Cardiac muscle cell (in vitro differentiated cells and primary cell): ENCODE measurements at regions not wholly inside any gene's neighbourhood (a gene's known extent, or its start where the extent isn't known, plus 50 kb on each side); places are given as distances from the start of the nearest gene placed in this dataset.

ENCODE experiments used
- DNase-seq, 2 donors: peaks; one replicate each; pipeline versions ENCODE4 v3.0.0 to v3.0.0-alpha.2; 2010 to 2017; ENCODE audit warnings: low read depth in 1 of 2, low spot score in 1 of 2
- H3K27ac ChIP-seq: fragments of 200-600 bp; sonication (generic); 2 replicates; pipeline ENCODE4 v1.5.1; 2016
- H3K27me3 ChIP-seq: fragments of 200-600 bp; sonication (generic); 2 replicates; pipeline ENCODE4 v1.6.0; 2016; ENCODE audit warnings: control low read depth
- H3K36me3 ChIP-seq: fragments of 200-600 bp; sonication (generic); 2 replicates; pipeline ENCODE4 v1.5.1; 2016; ENCODE audit warnings: control low read depth
- H3K4me1 ChIP-seq: fragments of 200-600 bp; sonication (generic); 2 replicates; pipeline ENCODE4 v1.8.1; 2017; ENCODE audit warnings: low read depth, mild to moderate bottlenecking, mixed run types
- H3K4me3 ChIP-seq: fragments of 200-600 bp; sonication (generic); 2 replicates; pipeline ENCODE4 v1.5.1; 2016; ENCODE audit warnings: mild to moderate bottlenecking
- H3K9me3 ChIP-seq: fragments of 200-600 bp; sonication (generic); 2 replicates; pipeline ENCODE4 v1.5.1; 2017; ENCODE audit warnings: low read depth, mild to moderate bottlenecking, control low read depth
- CTCF ChIP-seq: IDR thresholded peaks from 2 replicates; pipeline ENCODE4 v1.5.1; 2012; ENCODE audit warnings: low read depth, mild to moderate bottlenecking, low read length

GRCh38 chr5:12294151-12294550 is 389.9 kb upstream of the CTNND2 start:
- no peak overlapping the region for H3K4me3 ChIP-seq
- H3K27me3 ChIP-seq: no peaks in the 10 kb centered on the region
- no peaks in the 10 kb centered on the region for H3K9me3 ChIP-seq
- TF ChIP-seq CTCF: no peak
- no peaks in the 10 kb centered on the region for H3K36me3 ChIP-seq
- no peak overlapping the region for H3K27ac ChIP-seq
- H3K4me1 ChIP-seq: no peaks in the 10 kb centered on the region
- DNase-seq: no peak

GRCh38 chr5:12292610-12293204 is 388.5 kb upstream of the CTNND2 start:
- Histone ChIP-seq H3K4me3 (no peak overlapping the region), H3K36me3 (no peaks in the 10 kb centered on the region), H3K27ac (no peak overlapping the region), H3K27me3 (no peaks in the 10 kb centered on the region), H3K9me3 (no peaks in the 10 kb centered on the region), H3K4me1 (no peaks in the 10 kb centered on the region)
- peak in 1 of 2 donors; percentile 61 for DNase-seq
- no peak for TF ChIP-seq CTCF

GRCh38 chr5:12284604-12285003 is 380.4 kb upstream of the CTNND2 start:
- Histone ChIP-seq H3K9me3 (no peaks in the 10 kb centered on the region), H3K27me3 (no peaks in the 10 kb centered on the region), H3K4me3 (no peak overlapping the region), H3K36me3 (no peaks in the 10 kb centered on the region), H3K27ac (no peak overlapping the region), H3K4me1 (no peaks in the 10 kb centered on the region)
- no peak for DNase-seq
- no peak for TF ChIP-seq CTCF

- no peak overlapping the region for H3K4me3 ChIP-seq
- H3K27ac ChIP-seq: no peak overlapping the region
- no peaks in the 10 kb centered on the region for H3K36me3 ChIP-seq
- TF ChIP-seq CTCF: no peak
- no peak for DNase-seq
- no peaks in the 10 kb centered on the region for H3K9me3 ChIP-seq
- H3K27me3 ChIP-seq: no peaks in the 10 kb centered on the region
- no peaks in the 10 kb centered on the region for H3K4me1 ChIP-seq
Observed at GRCh38 chr5:12277504-12278192, 373.4 kb upstream of the CTNND2 start.

GRCh38 chr5:12274236-12274635 is 370.0 kb upstream of the CTNND2 start:
- no peaks in the 10 kb centered on the region for H3K4me1 ChIP-seq

More at GRCh38 chr5:12274236-12274635, 370.0 kb upstream of the CTNND2 start:
- H3K27ac ChIP-seq: no peak overlapping the region
- no peak for DNase-seq
- no peak overlapping the region for H3K4me3 ChIP-seq
- H3K27me3 ChIP-seq: no peaks in the 10 kb centered on the region
- no peaks in the 10 kb centered on the region for H3K36me3 ChIP-seq
- no peaks in the 10 kb centered on the region for H3K9me3 ChIP-seq
- no peak for TF ChIP-seq CTCF
